ENCODE measurements at regions not wholly inside any gene's neighbourhood (a gene's known extent, or its start where the extent isn't known, plus 50 kb on each side); places are given as distances from the start of the nearest gene placed in this dataset.

- no peak overlapping the region for H3K4me3 ChIP-seq
- peak; percentile 57 for DNase-seq
- intact Hi-C loops (cut with DNase I) = no loop called here
- H3K4me1 ChIP-seq = no peaks in the 10 kb centered on the region
- 83 to 87% methylated on average over 20 of the region's 20 CpGs for WGBS, 2 donors
- H3K27ac ChIP-seq = no peak overlapping the region
- peaks cover 0 to 13% (median 0%) of the 10 kb centered on the region in 3 donors for H3K27me3 ChIP-seq
- TF ChIP-seq POLR2A (IDR thresholded peaks at IDR 0.05) = no peak
- no peak for TF ChIP-seq EP300 (IDR thresholded peaks at IDR 0.05)
- TF ChIP-seq POLR2AphosphoS5 (IDR thresholded peaks at IDR 0.05) = no peak
- no peak for TF ChIP-seq CTCF (IDR thresholded peaks at IDR 0.05)
- no peaks in the 10 kb centered on the region for H3K36me3 ChIP-seq
- H3K9me3 ChIP-seq = no peaks in the 10 kb centered on the region
Observed at GRCh38 chr6:170210026-170210390, 80.9 kb downstream of the DLL1 start.

DNA sequence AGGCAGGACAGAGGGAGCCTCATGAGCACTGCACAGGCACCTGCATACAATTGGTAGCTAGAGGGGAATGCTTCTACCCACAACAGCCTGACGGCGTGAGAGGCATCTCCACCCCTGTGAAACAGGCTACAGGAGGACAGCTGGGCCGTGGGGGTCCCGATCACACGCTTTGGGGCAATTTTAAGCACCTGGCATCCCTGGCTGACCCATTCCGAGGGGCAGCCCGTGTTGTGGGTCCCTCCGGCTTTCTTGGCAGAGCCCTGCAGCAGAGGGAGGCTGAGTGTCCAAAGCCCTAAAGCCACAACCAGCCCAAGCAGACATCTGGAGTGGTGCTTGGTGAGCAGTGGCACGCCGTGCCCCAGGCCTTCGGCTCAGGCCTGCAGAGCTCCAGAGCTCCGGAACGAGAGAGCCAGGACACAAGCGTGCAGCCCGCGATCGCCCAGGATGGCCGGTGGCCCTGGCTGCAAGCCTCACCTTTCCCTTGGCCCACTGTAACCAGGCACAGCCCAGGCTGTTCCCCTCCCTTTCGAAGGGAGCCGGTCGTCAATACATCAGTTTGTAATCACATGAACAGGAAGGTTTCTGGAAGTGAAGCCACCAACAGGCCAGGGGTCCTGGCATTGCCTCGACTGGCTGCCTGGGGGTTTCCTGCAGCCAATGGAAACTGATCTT lies 81.4 kb downstream of the DLL1 start:
- Histone ChIP-seq H3K27ac (no peak overlapping the region), H3K9me3 (no peaks in the 10 kb centered on the region), H3K36me3 (no peaks in the 10 kb centered on the region), H3K4me1 (no peaks in the 10 kb centered on the region), H3K4me3 (no peak overlapping the region), H3K27me3 (peaks cover 0 to 13% (median 0%) of the 10 kb centered on the region in 3 donors)
- TF ChIP-seq POLR2A (IDR thresholded peaks at IDR 0.05) (no peak), EP300 (IDR thresholded peaks at IDR 0.05) (no peak), CTCF (IDR thresholded peaks at IDR 0.05) (no peak), POLR2AphosphoS5 (IDR thresholded peaks at IDR 0.05) (no peak)
- peak; percentile 40 for DNase-seq
- WGBS, 2 donors = 85 to 87% methylated on average over 22 of the region's 22 CpGs
- intact Hi-C loops (cut with DNase I) = no loop called here

GRCh38 chr6:170208651-170209353 lies 82.1 kb downstream of the DLL1 start:
- intact Hi-C loops (cut with DNase I) = no loop called here
- WGBS, 2 donors = 86 to 92% methylated on average over 18 of the region's 18 CpGs
- Histone ChIP-seq H3K4me3 (no peak overlapping the region), H3K4me1 (no peaks in the 10 kb centered on the region), H3K9me3 (no peaks in the 10 kb centered on the region), H3K27me3 (peaks cover 0 to 13% (median 0%) of the 10 kb centered on the region in 3 donors), H3K36me3 (no peaks in the 10 kb centered on the region), H3K27ac (no peak overlapping the region)
- TF ChIP-seq POLR2A (IDR thresholded peaks at IDR 0.05) (no peak), POLR2AphosphoS5 (IDR thresholded peaks at IDR 0.05) (no peak), EP300 (IDR thresholded peaks at IDR 0.05) (no peak), CTCF (IDR thresholded peaks at IDR 0.05) (no peak)
- DNase-seq = peak; percentile 47

GRCh38 chr6:170208182-170208601 lies 82.7 kb downstream of the DLL1 start:
- DNase-seq = no peak
- 88 to 92% methylated on average over 15 of the region's 15 CpGs for WGBS, 2 donors
- intact Hi-C loops (cut with DNase I) = no loop called here
- TF ChIP-seq POLR2AphosphoS5 (IDR thresholded peaks at IDR 0.05) = no peak
- TF ChIP-seq CTCF (IDR thresholded peaks at IDR 0.05) = no peak
- TF ChIP-seq POLR2A (IDR thresholded peaks at IDR 0.05) = no peak
- no peak for TF ChIP-seq EP300 (IDR thresholded peaks at IDR 0.05)
- Histone ChIP-seq H3K27ac (no peak overlapping the region), H3K9me3 (no peaks in the 10 kb centered on the region), H3K4me1 (no peaks in the 10 kb centered on the region), H3K27me3 (peaks cover 0 to 13% (median 0%) of the 10 kb centered on the region in 3 donors), H3K36me3 (no peaks in the 10 kb centered on the region), H3K4me3 (no peak overlapping the region)
